Stimulated activated naive CD8-positive, alpha-beta T cell treated with anti-CD3 and anti-CD28 coated beads, Interleukin-15, Interleukin-2, amounts not matched to agents 100 ng/mL and 50 ng/mL, for 24 hours (primary cell): ENCODE measurements at regions not wholly inside any gene's neighbourhood (a gene's known extent, or its start where the extent isn't known, plus 50 kb on each side); places are given as distances from the start of the nearest gene placed in this dataset.
"Not testable (repeated sequence)": the region's sequence is repeated elsewhere in the genome, so short reads cannot be mapped to it uniquely, and the experiment has no call there.

Source experiments
- H3K27ac Mint-ChIP-seq: one replicate; pipeline ENCODE4 v1.8.0; 2021; ENCODE audit warnings: mild to moderate bottlenecking, mixed read lengths
- H3K27me3 Mint-ChIP-seq: one replicate; pipeline ENCODE4 v1.8.0; 2021; ENCODE audit warnings: mixed read lengths
- H3K36me3 Mint-ChIP-seq: one replicate; pipeline ENCODE4 v1.8.0; 2021; ENCODE audit warnings: low read depth, mixed read lengths
- H3K4me1 Mint-ChIP-seq: one replicate; pipeline ENCODE4 v1.8.0; 2021; ENCODE audit warnings: low read depth, mixed read lengths
- H3K4me3 Mint-ChIP-seq: one replicate; pipeline ENCODE4 v1.8.0; 2021; ENCODE audit warnings: mild to moderate bottlenecking, mixed read lengths
- H3K9me3 Mint-ChIP-seq: one replicate; pipeline ENCODE4 v1.8.0; 2021; ENCODE audit warnings: mixed read lengths

GRCh38 chr14:106395456-106396050 lies 869.2 kb downstream of the TMEM121 start:
- Mint-ChIP-seq H3K27ac (no peak overlapping the region), H3K36me3 (no peaks in the 10 kb centered on the region), H3K4me3 (no peak overlapping the region)

GRCh38 chr14:106396999-106397398 lies 870.6 kb downstream of the TMEM121 start:
- H3K27ac Mint-ChIP-seq, result no peak overlapping the region
- no peaks in the 10 kb centered on the region for H3K36me3 Mint-ChIP-seq
- H3K27me3 Mint-ChIP-seq, result peaks cover 25% of the 10 kb centered on the region
- H3K4me3 Mint-ChIP-seq, result no peak overlapping the region
- no peaks in the 10 kb centered on the region for H3K9me3 Mint-ChIP-seq
- H3K4me1 Mint-ChIP-seq, result peaks cover 7% of the 10 kb centered on the region

More at GRCh38 chr14:106395456-106396050, 869.2 kb downstream of the TMEM121 start:
- Mint-ChIP-seq H3K4me1 (peaks cover 7% of the 10 kb centered on the region), H3K27me3 (peaks cover 36% of the 10 kb centered on the region), H3K9me3 (no peaks in the 10 kb centered on the region)

- not testable (repeated sequence) for H3K9me3 Mint-ChIP-seq, H3K36me3 Mint-ChIP-seq, H3K4me1 Mint-ChIP-seq, H3K4me3 Mint-ChIP-seq, H3K27ac Mint-ChIP-seq
- H3K27me3 Mint-ChIP-seq, result peaks cover 20% of the 10 kb centered on the region
Measured at GRCh38 chr14:106398931-106399331, 872.5 kb downstream of the TMEM121 start.

GRCh38 chr14:106401316-106401715 lies 874.9 kb downstream of the TMEM121 start:
- not testable (repeated sequence) for H3K4me1 Mint-ChIP-seq, H3K27ac Mint-ChIP-seq, H3K9me3 Mint-ChIP-seq, H3K36me3 Mint-ChIP-seq, H3K4me3 Mint-ChIP-seq
- peaks cover 11% of the 10 kb centered on the region for H3K27me3 Mint-ChIP-seq

GRCh38 chr14:106410229-106410628 lies 883.8 kb downstream of the TMEM121 start:
- not testable (repeated sequence) for H3K27ac Mint-ChIP-seq, H3K9me3 Mint-ChIP-seq, H3K36me3 Mint-ChIP-seq, H3K4me1 Mint-ChIP-seq, H3K27me3 Mint-ChIP-seq, H3K4me3 Mint-ChIP-seq

GRCh38 chr14:106414464-106414863 lies 888.1 kb downstream of the TMEM121 start:
- Mint-ChIP-seq H3K9me3 (no peaks in the 10 kb centered on the region), H3K4me1 (no peaks in the 10 kb centered on the region), H3K36me3 (no peaks in the 10 kb centered on the region), H3K27me3 (peaks cover 12% of the 10 kb centered on the region), H3K27ac (no peak overlapping the region), H3K4me3 (no peak overlapping the region)

GRCh38 chr14:106417224-106418049 lies 891.1 kb downstream of the TMEM121 start:
- H3K9me3 Mint-ChIP-seq, result no peaks in the 10 kb centered on the region
- H3K4me3 Mint-ChIP-seq, result no peak overlapping the region
- peaks cover 18% of the 10 kb centered on the region for H3K27me3 Mint-ChIP-seq
- no peaks in the 10 kb centered on the region for H3K36me3 Mint-ChIP-seq
- no peaks in the 10 kb centered on the region for H3K4me1 Mint-ChIP-seq
- H3K27ac Mint-ChIP-seq, result peak overlapping the region; percentile 11

GRCh38 chr14:106419376-106419965 lies 893.1 kb downstream of the TMEM121 start:
- H3K27me3 Mint-ChIP-seq, result peaks cover 28% of the 10 kb centered on the region
- H3K27ac Mint-ChIP-seq, result no peak overlapping the region
- H3K9me3 Mint-ChIP-seq, result no peaks in the 10 kb centered on the region
- H3K36me3 Mint-ChIP-seq, result no peaks in the 10 kb centered on the region
- H3K4me3 Mint-ChIP-seq, result no peak overlapping the region
- H3K4me1 Mint-ChIP-seq, result no peaks in the 10 kb centered on the region

- H3K4me3 Mint-ChIP-seq, H3K4me1 Mint-ChIP-seq, H3K9me3 Mint-ChIP-seq, H3K27ac Mint-ChIP-seq, H3K36me3 Mint-ChIP-seq: not testable (repeated sequence)
- H3K27me3 Mint-ChIP-seq, result peaks cover 44% of the 10 kb centered on the region
Measured at GRCh38 chr14:106421431-106422033, 895.1 kb downstream of the TMEM121 start.

- Mint-ChIP-seq H3K4me1 (no peaks in the 10 kb centered on the region), H3K27ac (no peak overlapping the region), H3K36me3 (no peaks in the 10 kb centered on the region), H3K27me3 (peaks cover 50% of the 10 kb centered on the region), H3K9me3 (no peaks in the 10 kb centered on the region), H3K4me3 (no peak overlapping the region)
Measured at GRCh38 chr14:106422066-106422465, 895.7 kb downstream of the TMEM121 start.

- H3K4me3 Mint-ChIP-seq, H3K36me3 Mint-ChIP-seq, H3K4me1 Mint-ChIP-seq, H3K27ac Mint-ChIP-seq, H3K9me3 Mint-ChIP-seq: not testable (repeated sequence)
- peaks cover 44% of the 10 kb centered on the region for H3K27me3 Mint-ChIP-seq
Measured at GRCh38 chr14:106425150-106425549, 898.8 kb downstream of the TMEM121 start.

- Mint-ChIP-seq H3K9me3 (no peaks in the 10 kb centered on the region), H3K4me1 (no peaks in the 10 kb centered on the region), H3K27me3 (peaks cover 7% of the 10 kb centered on the region), H3K4me3 (no peak overlapping the region), H3K36me3 (no peaks in the 10 kb centered on the region), H3K27ac (no peak overlapping the region)
Measured at GRCh38 chr14:106436310-106436905, 910.0 kb downstream of the TMEM121 start.

GRCh38 chr14:106442857-106443256 lies 916.5 kb downstream of the TMEM121 start:
- peaks cover 7% of the 10 kb centered on the region for H3K27me3 Mint-ChIP-seq

GRCh38 chr14:106455026-106455425 lies 928.6 kb downstream of the TMEM121 start:
- Mint-ChIP-seq H3K27ac (no peak overlapping the region), H3K9me3 (no peaks in the 10 kb centered on the region), H3K4me1 (no peaks in the 10 kb centered on the region), H3K4me3 (no peak overlapping the region), H3K27me3 (no peaks in the 10 kb centered on the region), H3K36me3 (no peaks in the 10 kb centered on the region)

More at GRCh38 chr14:106442857-106443256, 916.5 kb downstream of the TMEM121 start:
- H3K9me3 Mint-ChIP-seq, result no peaks in the 10 kb centered on the region
- no peak overlapping the region for H3K4me3 Mint-ChIP-seq
- no peak overlapping the region for H3K27ac Mint-ChIP-seq
- H3K36me3 Mint-ChIP-seq, result no peaks in the 10 kb centered on the region
- H3K4me1 Mint-ChIP-seq, result no peaks in the 10 kb centered on the region
